Muscle of leg (tissue), 3 donors: ENCODE measurements at regions not wholly inside any gene's neighbourhood (a gene's known extent, or its start where the extent isn't known, plus 50 kb on each side); places are given as distances from the start of the nearest gene placed in this dataset.

ENCODE experiments used
- DNase-seq: peaks from one replicate; pipeline ENCODE4 v3.0.0; 2013
- H3K27ac ChIP-seq: one replicate; pipeline ENCODE4 v1.5.1; 2013; ENCODE audit warnings: mild to moderate bottlenecking, low read length, control low read depth
- H3K27me3 ChIP-seq: one replicate; pipeline ENCODE4 v1.6.1; 2013; ENCODE audit warnings: low read length; ENCODE audit not compliant: control insufficient read depth, insufficient read depth
- H3K36me3 ChIP-seq: one replicate; pipeline ENCODE4 v1.6.1; 2013; ENCODE audit warnings: low read length; ENCODE audit not compliant: control insufficient read depth, insufficient read depth
- H3K4me1 ChIP-seq: one replicate; pipeline ENCODE4 v1.6.1; 2013; ENCODE audit warnings: low read length; ENCODE audit not compliant: control insufficient read depth, insufficient read depth
- H3K4me3 ChIP-seq: one replicate; pipeline ENCODE4 v1.5.1; 2013; ENCODE audit warnings: low read length, control low read depth
- H3K9me3 ChIP-seq: replicated peaks from 2 replicates; pipeline ENCODE4 v1.6.1; 2013; ENCODE audit warnings: low read depth, low read length; ENCODE audit not compliant: control insufficient read depth
- WGBS: methylation state at CpG from one replicate; pipeline ENCODE4 v1.1.5; 2013; ENCODE audit warnings: missing lambda C conversion rate; ENCODE audit not compliant: insufficient coverage; 5-methylcytosine and 5-hydroxymethylcytosine counted together

DNA sequence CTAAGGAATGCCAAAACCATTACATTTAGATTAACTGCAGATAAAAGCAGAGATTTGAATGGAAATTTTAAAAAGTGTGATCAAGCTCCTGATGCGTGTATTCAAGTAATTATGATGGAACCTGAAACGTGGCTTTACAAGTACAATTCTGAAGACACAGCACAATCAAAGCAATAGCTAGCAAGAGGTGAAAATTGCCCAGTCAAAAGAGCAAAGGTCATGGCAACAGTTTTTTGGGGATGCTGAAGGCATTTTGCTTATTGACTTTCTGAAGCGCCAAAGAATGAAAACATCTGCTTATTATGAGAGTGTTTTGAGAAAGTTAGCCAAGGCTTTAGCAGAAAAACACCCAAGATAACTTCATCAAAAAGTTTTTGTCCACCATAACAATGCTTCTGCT is 389.6 kb upstream of the TENM4 start:
- Histone ChIP-seq H3K27ac (no peak overlapping the region), H3K4me1 (no peaks in the 10 kb centered on the region), H3K9me3 (no peaks in the 10 kb centered on the region), H3K4me3 (no peak overlapping the region), H3K36me3 (no peaks in the 10 kb centered on the region), H3K27me3 (no peaks in the 10 kb centered on the region)
- no CpG with 5 or more reads among the region's 3 CpGs for WGBS
- no peak for DNase-seq

DNA sequence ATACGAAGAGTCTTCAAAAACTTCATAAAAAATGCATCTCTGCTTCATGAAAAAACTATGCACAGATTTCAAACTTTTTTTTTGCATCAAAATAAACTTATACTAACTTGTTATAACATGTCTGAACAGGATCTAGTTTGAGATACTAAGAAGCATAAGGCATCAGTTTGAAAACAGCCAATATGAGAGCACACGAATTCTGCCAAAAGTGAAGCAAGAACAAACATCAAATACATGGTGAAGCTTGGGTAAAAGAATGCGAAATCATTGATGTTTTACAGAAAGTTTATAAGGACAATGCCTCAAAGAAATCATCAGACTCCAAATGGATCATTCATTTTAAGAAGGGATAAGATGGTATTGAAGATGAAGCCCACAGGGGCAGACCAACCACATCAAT is 389.1 kb upstream of the TENM4 start:
- no peak overlapping the region for H3K27ac ChIP-seq
- H3K36me3 ChIP-seq, result no peaks in the 10 kb centered on the region
- H3K4me1 ChIP-seq, result no peaks in the 10 kb centered on the region
- H3K9me3 ChIP-seq, result no peaks in the 10 kb centered on the region
- WGBS, result no CpG with 5 or more reads among the region's 3 CpGs
- H3K4me3 ChIP-seq, result no peak overlapping the region
- H3K27me3 ChIP-seq, result no peaks in the 10 kb centered on the region
- no peak for DNase-seq

- Histone ChIP-seq H3K27me3 (no peaks in the 10 kb centered on the region), H3K36me3 (no peaks in the 10 kb centered on the region), H3K4me3 (no peak overlapping the region), H3K9me3 (no peaks in the 10 kb centered on the region), H3K27ac (no peak overlapping the region), H3K4me1 (no peaks in the 10 kb centered on the region)
- DNase-seq, result no peak
- WGBS, result no CpG with 5 or more reads among the region's 3 CpGs
These were observed 381.9 kb upstream of the TENM4 start for GRCh38 chr11:79822766-79823165.

GRCh38 chr11:79813551-79813950 is 372.7 kb upstream of the TENM4 start:
- Histone ChIP-seq H3K4me3 (no peak overlapping the region), H3K9me3 (no peaks in the 10 kb centered on the region), H3K36me3 (no peaks in the 10 kb centered on the region), H3K27ac (no peak overlapping the region), H3K27me3 (no peaks in the 10 kb centered on the region), H3K4me1 (no peaks in the 10 kb centered on the region)
- 43% methylated on average over 1 of the region's 3 CpGs for WGBS
- DNase-seq, result no peak

GRCh38 chr11:79809487-79809886 is 368.7 kb upstream of the TENM4 start:
- no peak overlapping the region for H3K4me3 ChIP-seq
- no peak for DNase-seq
- H3K9me3 ChIP-seq, result no peaks in the 10 kb centered on the region
- no peaks in the 10 kb centered on the region for H3K4me1 ChIP-seq
- H3K27ac ChIP-seq, result no peak overlapping the region
- no peaks in the 10 kb centered on the region for H3K36me3 ChIP-seq
- no peaks in the 10 kb centered on the region for H3K27me3 ChIP-seq
- 60% methylated on average over 2 of the region's 2 CpGs for WGBS

GRCh38 chr11:79807506-79807905 is 366.7 kb upstream of the TENM4 start:
- Histone ChIP-seq H3K27me3 (no peaks in the 10 kb centered on the region), H3K9me3 (peaks cover 4% of the 10 kb centered on the region), H3K4me3 (no peak overlapping the region), H3K4me1 (no peaks in the 10 kb centered on the region), H3K27ac (no peak overlapping the region), H3K36me3 (no peaks in the 10 kb centered on the region)
- WGBS, result no CpG with 5 or more reads among the region's 2 CpGs
- no peak for DNase-seq

- WGBS, result 82% methylated on average over 1 of the region's 1 CpG
- H3K4me1 ChIP-seq, result no peaks in the 10 kb centered on the region
- H3K27ac ChIP-seq, result no peak overlapping the region
- H3K9me3 ChIP-seq, result no peaks in the 10 kb centered on the region
- H3K4me3 ChIP-seq, result no peak overlapping the region
- DNase-seq, result no peak
- no peaks in the 10 kb centered on the region for H3K27me3 ChIP-seq
- no peaks in the 10 kb centered on the region for H3K36me3 ChIP-seq
These were observed 355.9 kb upstream of the TENM4 start for GRCh38 chr11:79796704-79797103.

DNA sequence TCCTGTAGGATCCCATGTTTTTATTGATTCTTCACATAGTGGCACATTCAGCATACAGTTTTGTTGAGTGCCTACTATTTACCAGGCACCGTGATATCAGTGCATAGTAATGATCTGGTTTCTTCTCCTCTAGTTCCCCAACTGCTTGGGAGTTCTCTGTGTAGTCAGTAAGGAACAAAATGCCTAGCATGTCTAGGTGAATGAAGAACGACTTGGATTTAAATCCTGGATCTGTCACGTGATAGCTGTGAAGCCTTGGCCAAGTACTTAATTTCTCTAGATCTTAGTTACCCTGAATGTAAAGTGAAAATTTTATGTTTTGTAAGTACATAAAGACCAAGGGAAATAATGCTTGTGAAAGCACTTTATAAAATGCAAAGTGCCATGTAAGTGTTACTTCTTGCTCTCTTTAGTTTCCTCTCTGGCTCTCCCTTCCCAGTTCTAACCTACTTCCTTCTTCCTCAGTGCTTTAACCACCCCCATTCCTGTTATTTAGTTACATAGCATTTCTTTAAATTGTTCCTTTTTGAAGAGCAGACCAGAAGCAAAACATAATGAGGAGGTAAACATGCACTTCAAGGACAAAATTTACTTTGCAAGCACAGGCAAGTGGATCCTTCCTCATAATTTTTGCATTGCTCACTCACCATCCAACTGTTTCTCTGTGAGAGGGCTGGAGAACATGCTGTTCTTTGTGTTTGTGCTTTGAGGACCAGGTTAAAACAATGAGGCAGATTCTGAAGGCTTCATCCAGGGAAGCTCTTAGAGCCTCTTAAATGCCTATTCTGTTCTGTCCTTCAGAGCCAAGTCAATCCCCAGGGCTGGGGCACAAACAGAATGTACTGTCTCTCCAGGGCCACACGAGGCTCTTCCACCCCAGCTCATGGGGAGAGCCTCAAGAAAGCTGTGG is 353.9 kb upstream of the TENM4 start:
- no peak overlapping the region for H3K27ac ChIP-seq
- 25% methylated on average over 1 of the region's 4 CpGs for WGBS

DNA sequence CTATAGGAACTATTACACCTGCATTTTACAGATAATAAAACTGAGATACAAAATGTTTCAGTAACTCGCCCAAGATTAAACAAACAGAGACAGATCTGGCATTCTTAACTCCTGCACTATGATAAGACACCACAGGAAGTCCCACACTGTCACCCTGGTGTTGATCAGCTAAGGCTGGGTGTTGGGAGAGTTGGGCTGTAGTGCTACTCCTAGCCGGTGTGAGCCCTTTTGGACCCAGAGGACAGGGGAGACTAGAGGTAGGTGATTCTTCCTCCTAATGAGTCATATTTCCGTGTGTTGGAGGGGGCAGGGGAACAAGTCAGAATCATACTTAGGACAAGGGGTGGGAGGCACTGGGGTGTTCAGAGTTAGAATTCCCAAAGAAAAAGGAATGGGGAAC is 353.2 kb upstream of the TENM4 start:
- Histone ChIP-seq H3K4me3 (no peak overlapping the region), H3K9me3 (no peaks in the 10 kb centered on the region), H3K36me3 (no peaks in the 10 kb centered on the region), H3K27me3 (no peaks in the 10 kb centered on the region), H3K4me1 (no peaks in the 10 kb centered on the region), H3K27ac (no peak overlapping the region)
- 86% methylated on average over 1 of the region's 3 CpGs for WGBS
- no peak for DNase-seq

More for the DNA sequence above, 353.9 kb upstream of the TENM4 start:
- Histone ChIP-seq H3K9me3 (no peaks in the 10 kb centered on the region), H3K4me3 (no peak overlapping the region), H3K27me3 (no peaks in the 10 kb centered on the region), H3K36me3 (no peaks in the 10 kb centered on the region), H3K4me1 (no peaks in the 10 kb centered on the region)
- DNase-seq, result no peak

- no peak overlapping the region for H3K27ac ChIP-seq
- H3K9me3 ChIP-seq, result no peaks in the 10 kb centered on the region
- no peaks in the 10 kb centered on the region for H3K4me1 ChIP-seq
- no peak overlapping the region for H3K4me3 ChIP-seq
- H3K27me3 ChIP-seq, result no peaks in the 10 kb centered on the region
- WGBS, result no CpG with 5 or more reads among the region's 1 CpG
- no peak for DNase-seq
- no peaks in the 10 kb centered on the region for H3K36me3 ChIP-seq
These were observed 346.1 kb upstream of the TENM4 start for GRCh38 chr11:79786961-79787360.
